HG03565 (cell line): ENCODE measurements at regions not wholly inside any gene's neighbourhood (a gene's known extent, or its start where the extent isn't known, plus 50 kb on each side); places are given as distances from the start of the nearest gene placed in this dataset.

Experiments
- ATAC-seq: cut with Tn5 transposase; IDR thresholded peaks from one replicate; pipeline ENCODE4 v1.9.1; 2021; ENCODE audit warnings: mild to moderate bottlenecking, moderate library complexity; ENCODE audit not compliant: unreplicated experiment

DNA sequence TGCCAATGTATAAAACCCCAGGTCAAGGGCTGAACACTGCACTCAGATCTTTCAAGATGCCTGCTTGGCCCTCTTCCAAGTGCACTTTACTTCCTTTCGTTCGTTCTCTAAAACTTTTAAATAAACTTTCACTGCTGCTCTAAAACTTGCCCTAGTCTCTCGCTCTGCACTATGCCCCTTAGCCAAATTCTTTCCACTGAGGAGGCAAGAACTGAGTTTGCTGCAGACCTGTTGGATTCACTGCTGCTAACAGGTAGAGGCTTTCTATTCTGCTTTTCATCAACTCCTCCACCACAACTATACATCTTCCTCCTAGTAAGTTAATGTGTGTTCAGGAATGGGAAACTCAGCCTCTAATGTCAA is 467.9 kb downstream of the MBD2 start:
- no peak for ATAC-seq

DNA sequence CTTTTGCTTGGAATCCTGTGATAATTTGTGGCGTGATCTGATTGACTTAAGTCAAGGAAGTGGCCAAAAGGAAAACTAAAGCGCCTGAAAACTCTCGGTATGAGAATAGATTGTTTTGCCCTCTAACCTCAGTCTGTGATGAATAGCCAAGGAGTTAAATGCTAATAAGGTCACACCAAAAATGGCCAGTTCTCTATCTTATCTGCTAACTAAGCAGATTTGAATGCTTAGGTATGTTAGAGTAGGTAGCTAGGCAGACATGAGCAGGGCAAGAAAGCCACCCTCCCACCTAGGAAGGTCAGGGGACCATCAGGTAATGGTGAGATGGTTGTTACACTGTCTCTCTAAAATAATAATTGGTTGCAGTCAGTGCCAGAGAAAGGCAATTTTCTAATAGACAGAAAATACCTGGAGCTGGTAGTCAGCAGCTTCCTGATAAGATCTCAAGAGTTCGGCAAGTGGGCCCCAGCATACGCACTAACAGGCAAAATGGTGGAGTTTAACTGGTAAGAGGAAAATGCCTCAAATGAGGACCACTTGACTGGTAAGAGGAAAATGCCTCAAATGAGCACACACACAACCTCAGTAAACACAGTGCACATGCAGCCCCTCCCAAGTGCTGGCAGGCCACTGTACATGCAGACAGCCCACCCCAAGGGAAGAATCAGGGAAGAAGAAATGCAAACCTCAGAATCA is 468.4 kb downstream of the MBD2 start:
- ATAC-seq, result no peak

DNA sequence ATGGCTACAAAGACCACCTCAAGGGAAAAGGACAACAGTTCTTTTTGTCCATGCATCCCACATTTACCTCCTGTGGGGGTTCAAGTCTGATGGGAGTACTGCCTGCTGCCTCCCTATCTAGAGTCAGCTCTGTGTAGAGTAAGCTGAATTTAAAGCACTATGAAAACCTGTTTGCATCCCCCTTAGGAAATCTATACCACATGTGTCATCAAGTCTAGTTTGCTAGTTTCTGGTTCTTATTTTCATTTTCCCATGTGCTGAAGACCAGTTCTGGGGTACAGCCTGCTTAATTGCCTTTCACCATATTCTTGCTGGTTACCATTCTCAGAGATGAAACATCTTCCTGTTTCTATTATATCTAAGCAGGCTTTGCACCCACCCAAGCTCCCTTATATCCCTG is 470.3 kb downstream of the MBD2 start:
- no peak for ATAC-seq

DNA sequence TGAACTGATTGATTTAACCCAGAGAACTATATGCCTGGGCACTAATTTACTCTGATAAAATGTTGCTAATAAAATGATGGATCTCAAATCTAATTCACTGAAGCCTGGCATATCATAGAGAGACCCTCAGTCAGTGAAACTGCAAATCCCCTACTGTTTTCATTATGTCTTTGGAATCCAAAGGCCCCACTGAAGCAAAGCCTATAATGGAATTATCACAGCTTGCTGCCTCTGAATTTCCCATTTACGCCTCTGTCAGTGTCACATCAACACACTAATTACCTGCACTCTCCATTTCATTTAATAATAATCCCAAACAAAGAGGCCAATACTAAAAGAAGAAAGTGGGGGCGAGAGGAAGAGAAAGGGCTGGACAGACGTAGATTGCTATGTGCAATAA is 470.9 kb downstream of the MBD2 start:
- ATAC-seq, result no peak

DNA sequence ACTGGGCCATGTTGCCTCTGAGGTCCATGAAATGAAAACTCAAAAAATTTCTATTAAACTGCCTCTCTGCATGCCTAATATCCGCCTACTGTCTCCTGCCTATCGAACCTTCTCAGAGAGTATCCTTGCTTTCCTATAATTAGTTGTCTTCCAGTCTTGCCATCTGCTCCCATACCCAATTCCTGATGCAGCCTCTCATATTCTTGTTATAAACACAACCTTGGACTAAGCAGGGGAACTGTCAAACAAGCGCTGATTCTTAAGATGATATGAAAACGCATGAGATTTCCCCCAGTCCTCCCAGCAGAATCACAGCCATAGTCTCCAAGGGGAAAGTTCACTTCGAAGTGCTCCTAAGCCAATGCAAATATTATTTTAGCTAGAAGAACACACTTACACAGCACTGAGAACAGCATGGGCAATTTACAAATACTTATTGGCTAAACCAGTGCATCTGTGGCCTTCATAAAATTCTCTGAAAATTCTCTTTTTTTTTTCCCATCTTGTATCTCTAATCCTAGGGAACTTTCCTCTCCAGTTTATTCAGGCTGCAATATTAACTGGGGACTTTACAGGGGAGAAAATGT is 471.6 kb downstream of the MBD2 start:
- ATAC-seq, result no peak

DNA sequence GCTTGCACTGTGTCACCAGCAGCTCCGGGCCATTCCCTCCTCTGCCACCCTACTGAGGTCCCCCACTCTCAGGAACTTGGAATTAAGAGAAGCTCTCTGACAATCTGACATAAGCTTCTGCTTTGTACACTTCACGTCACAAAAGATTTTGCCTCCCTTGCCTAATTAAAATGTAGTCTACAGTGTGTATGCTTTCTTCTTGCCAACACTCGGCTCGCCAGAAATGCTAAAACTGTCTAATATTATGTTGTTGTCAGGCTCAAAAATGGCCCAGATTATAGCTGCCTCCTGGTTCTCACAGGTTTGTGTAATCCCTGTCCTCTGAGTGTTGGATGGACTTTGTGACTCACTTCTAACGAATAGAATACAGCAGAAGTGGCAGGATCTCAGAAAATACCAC is 474.7 kb downstream of the MBD2 start:
- no peak for ATAC-seq

DNA sequence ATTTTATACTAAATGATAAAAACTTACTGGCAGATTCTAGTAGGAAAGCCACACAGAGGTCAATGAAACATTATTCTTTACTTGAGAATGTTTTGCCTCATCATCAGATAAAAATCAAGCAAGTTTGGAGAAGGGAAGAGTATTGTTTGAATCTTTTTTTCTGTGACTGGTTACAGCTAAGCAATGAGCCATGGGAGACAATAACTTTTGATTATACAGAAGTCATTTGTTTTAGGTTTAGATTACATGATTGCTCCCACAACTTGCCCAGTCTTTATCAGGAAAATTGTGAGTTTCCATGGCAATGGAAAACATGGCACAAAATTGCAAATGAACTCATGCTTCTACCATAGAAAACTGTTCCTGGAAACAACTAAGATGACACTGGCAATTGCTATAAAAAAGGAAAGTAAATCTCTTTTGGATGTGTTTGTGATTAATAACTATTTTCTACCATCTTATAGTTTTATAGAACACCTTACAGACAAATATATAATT is 476.8 kb downstream of the MBD2 start:
- no peak for ATAC-seq

DNA sequence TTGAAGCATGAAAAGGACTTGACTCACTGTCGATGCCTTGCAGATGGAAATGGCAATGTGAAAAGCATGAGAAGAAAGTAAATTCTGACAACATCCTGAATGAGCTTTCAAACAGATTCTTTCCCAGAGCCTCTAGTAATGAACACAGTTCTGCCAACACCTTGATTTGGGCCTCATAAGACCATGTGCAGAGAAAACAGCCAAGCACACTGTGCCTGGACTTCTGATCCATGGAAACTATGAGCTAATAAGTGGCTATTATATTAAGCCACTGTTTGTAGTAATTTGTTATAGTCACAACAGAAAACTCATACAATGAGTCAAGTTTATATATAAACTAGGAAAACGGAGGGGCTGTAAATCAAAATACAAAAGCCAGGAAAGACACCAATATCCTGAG is 477.3 kb downstream of the MBD2 start:
- no peak for ATAC-seq

DNA sequence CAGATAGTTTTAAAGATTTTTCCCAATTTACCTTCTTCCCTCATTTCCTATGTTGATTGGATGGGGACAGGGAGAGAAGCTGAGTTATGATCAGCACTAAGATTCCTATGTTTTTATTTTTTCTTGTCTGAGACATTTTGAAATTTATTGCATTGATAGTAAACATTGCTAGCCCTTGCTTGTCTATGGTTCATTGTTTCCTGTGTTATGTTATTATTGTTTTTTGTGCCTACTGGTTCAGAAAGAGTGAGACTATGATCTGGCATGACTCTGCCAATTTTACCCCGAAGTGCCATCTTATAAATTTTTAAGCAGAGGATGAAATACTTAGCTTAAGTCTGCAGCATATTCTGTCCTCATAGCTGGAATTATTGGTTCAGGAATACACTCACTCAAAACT is 478.5 kb downstream of the MBD2 start:
- ATAC-seq, result no peak

DNA sequence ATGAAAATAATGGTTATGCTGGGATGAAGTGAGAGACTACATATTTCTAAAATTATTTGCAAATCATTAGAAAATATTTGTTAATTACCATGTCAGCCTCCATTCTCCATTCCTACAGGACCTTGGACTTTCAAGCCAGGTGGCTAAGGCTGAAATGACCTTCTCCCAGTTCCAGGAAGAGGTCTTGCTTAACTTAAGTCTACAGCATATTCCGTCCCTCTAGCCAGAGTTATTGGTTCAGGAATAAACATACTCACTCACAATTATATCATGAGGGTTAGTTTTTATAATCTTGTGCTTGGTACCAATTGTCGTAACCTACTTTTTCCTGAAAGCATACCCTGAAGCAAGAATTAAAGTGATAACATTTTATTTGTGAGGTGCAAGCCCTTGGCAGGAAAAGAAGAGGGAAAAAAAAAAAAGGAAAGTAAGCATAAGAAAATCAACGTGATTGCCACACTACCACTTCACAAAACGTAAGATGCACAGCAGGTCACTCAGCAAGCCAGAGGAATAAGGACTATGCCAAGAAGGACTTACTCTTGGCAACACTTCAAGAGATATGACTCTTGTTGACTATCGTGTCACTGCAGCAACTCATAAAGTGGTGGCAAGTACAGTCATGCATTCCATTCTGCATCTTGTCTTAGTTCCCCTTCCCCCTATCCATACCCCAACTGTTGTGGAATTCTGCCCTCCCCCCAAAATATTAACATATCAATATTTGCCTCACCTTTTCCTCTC is 479.1 kb downstream of the MBD2 start:
- ATAC-seq, result no peak

DNA sequence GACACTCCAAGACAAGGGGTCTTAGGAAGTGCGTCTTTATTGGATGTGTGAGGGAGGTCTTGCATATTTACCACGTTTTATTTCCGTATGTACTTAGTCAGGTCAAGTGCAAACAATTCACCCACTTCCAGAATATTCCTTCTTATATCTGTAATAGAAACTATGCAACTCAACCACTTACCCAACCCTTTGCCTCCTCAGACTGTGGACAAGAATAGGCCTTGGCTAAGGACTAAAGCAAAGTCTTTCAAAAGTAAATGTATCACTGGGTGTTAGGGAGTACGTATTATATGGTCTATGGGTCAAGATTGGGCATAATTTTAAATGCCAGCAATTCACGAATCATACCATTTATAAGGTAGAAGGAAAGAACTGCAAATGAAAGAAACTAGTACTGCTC is 484.8 kb downstream of the MBD2 start:
- no peak for ATAC-seq

DNA sequence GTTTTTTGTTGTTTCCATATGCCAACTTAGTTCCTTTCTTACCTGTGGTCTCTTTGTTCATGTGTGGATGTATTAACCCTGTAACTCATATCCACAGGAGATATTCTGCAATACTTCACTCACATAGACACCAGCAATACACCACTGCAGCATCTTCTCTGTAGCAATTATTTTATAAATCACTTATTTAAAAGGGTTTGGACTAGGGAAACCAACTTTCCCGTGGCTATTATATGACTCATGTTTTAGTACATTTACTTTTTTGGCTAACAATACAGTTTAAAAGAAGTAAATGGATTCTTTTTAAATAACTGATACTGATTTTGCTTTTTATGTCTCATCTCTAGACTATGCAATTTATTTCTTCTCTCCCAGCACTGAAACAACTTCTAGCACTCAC is 488.9 kb downstream of the MBD2 start:
- no peak for ATAC-seq

DNA sequence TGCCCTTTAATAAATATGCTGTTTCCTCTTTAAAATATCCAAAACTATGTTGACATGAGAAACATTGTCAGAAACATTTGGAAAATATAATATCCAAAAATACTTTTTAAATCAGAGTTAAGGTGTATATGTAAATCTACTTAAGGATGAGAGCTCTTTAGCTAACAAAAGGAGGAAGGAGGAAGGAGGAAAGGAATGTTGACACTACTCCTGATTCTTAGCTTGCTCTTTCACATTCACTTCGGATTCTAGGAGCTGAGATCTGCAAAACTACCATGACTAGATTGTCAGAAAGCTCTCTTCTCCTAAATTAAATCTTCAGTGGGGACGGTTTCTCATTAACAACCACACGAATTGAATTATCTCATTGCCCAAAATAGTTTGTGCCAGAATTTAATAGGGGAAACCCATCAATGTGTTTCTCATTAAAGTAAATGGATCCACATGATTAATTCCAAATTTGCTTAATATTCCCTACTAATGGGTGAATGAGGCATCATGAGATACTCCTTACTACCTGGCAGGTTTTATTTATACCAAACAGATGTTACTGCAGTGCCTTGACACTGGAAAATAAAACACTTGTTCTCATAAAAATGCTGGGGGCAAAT is 509.1 kb downstream of the MBD2 start:
- ATAC-seq, result no peak

DNA sequence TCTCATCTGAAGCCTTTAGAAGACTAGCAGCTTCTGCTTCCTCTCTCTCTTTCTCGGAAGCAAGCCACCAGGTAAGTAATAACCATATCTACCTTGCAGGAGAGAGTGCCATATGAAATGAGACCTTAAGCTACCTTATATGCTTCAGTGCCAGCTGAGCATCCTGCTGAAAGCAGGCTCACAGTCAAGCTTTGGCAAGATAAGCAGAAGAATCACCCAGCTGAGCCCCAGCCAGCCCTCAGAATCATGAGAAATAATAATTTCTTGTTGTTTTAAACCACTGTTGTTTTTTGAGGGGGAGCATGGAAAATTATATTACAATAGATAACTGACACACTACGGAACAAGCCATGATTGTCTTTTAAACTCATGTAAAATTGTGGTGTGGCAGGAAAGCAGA is 514.4 kb downstream of the MBD2 start:
- no peak for ATAC-seq

DNA sequence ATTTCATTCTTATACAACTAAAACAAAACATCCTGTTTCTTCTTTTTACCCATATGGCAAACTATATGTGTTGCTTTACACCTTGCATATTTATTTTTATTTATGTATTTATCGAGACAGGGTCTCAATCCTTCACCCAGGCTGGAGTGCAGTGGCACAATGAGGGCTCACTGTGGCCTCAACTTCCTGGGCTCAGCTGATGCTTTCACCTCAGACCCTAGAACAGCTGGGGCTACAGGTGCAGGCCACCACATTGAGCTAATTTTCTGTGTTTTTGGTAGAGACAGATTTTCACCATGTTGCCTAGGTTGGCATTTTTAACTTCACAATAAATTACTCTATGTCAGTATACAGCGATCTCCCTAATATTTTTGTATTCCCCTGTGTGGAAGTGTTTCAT is 522.0 kb downstream of the MBD2 start:
- ATAC-seq, result no peak

DNA sequence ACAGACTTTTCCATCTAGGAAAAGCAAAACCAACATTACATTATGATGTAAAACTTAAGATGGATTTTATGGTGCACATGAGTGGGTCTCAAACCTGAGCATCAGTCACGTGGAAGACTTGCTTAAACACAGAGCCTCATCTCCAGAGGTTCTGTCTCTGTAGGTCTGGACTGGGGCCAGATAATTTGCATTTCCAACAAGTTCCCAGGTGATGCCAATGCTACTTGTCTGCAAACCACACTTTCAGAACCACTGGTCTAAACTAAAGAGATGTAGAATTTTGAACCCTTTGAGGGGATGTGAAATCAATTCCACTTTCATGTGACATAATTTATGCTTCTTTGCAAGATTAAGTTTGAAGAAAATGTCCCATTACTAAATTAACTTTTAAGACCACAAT is 522.8 kb downstream of the MBD2 start:
- ATAC-seq, result no peak

DNA sequence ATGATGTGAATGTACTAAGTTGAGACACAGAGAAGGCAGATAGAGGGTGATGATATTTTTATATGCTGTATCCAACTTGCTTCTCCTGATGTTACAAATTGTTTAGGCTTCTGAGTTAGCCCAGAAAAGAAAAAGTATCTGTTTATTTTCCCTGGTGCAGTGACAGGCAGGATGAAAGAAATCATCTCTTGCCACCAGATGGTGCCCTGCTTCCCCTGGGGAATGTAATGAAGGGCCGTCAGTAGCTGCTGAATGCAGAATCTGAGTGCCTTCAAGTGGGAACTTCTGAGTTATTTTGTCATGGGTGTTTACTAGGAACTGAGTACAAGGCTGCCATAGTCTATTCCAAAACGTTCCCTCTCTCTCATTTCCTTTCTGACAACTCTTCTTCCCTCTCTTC is 525.6 kb downstream of the MBD2 start:
- ATAC-seq, result no peak

DNA sequence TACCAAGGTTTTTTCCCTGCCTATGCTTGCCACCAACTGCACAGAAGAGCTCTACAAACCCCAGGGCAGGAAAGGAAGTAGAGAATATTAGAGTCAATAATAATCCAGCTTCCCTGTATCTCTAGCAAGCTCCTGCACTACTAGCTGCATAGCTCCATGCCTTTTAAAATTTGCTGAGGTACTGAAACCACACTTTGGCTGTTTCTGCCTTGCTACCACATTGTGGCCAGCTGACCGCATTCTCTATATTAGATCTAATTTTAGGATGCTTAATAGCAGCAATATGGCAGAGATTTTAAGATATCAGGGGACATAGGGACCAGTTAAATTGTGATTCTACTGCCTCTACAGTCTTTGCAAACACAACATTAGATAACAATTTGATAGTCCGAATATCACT is 534.6 kb downstream of the MBD2 start:
- no peak for ATAC-seq

DNA sequence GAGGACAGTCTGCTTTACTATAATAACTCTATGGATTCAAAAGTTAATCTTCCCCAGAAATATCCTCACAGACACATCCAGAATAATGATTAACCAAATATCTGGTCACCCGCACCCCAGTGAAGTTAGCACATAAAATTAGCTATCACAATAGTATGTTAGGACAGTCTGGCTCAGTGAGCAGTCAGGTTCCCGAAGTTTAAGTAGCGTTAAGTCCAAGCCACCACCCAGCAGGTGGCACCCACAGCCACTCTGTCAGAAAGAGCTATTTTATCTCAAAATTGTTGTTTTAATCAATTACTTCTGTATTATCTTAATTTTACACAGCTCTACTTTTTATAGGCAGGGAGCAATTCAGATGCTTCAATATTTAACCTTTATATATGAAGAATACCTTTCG is 537.5 kb downstream of the MBD2 start:
- no peak for ATAC-seq

DNA sequence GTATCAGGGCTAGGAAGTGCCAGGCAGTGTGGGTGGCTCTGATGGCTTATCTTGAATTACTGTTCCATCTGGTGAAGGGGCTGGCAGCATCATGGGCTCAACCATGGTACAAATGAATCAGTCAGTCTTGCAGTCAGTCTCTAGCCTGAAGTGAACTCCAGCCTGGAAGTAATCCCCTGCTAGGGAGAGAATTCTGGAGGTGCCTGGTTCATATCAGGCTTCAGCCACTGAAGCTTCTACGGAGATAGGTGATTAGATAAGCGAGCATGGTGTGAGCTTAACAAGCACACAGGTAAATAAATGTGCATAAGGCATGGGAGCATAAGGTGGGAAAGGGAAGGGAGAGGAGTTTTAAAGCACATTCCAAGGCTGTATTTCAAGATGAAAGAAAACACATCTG is 541.7 kb downstream of the MBD2 start:
- no peak for ATAC-seq

DNA sequence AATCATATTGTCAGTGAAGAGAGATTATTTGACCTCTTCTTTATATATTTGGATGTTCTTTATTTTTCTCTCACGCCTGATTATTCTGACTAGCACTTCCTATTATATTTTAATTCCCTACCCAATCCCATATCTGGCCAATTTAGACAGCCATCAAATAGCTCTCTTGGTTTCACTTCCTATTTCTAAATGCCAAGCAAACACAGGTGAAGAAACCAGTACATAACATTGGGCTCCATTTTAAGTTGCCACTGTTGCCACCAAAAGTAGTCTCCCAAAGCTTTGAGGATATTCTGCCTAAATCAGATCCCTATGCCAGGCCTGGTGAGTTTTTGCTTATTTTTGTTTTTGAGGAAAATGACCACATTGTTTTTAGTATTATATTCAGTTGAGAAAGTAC is 547.0 kb downstream of the MBD2 start:
- ATAC-seq, result no peak

DNA sequence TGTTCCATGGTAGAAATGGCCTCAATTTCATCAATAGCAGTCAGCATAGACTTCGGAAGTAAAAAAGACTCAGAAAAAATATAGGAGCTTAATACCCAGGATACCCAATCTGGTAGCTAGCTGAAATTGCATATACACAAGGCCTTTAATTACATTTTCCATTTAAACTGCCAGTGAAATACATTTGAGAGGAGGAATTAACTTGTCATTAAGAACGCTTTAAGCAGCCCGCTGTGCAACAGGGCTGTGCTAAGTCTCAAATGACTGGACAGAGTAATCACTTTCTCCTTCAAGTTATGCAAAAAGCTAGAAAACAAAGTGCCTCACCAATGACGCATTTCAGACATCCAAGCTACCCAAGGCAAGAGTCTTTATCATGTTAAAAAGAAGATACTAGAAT is 558.8 kb downstream of the MBD2 start:
- no peak for ATAC-seq
